ENCODE measurements at regions not wholly inside any gene's neighbourhood (a gene's known extent, or its start where the extent isn't known, plus 50 kb on each side); places are given as distances from the start of the nearest gene placed in this dataset.

- TF ChIP-seq PPARA (CRISPR knock-in tag; IDR thresholded peaks at IDR 0.05; ENCODE audit: borderline replicate concordance) (no peak), ESRRG (CRISPR knock-in tag; IDR thresholded peaks at IDR 0.05) (no peak), OSR1 (CRISPR knock-in tag; IDR thresholded peaks at IDR 0.05) (no peak), TCF4 (CRISPR knock-in tag; IDR thresholded peaks at IDR 0.05; ENCODE audit: borderline replicate concordance) (no peak)
- ATAC-seq = no peak
Measured at GRCh38 chr22:48570912-48571311, 1256.8 kb downstream of the BRD1 start.

- no peak for TF ChIP-seq PPARA (CRISPR knock-in tag; IDR thresholded peaks at IDR 0.05; ENCODE audit: borderline replicate concordance)
- TF ChIP-seq ZC3H10 (CRISPR knock-in tag; IDR thresholded peaks at IDR 0.05) = no peak
- ATAC-seq = no peak
Measured at GRCh38 chr22:48569476-48570233, 1258.0 kb downstream of the BRD1 start.

GRCh38 chr22:48568736-48569330, 1258.8 kb downstream of the BRD1 start:
- no peak for TF ChIP-seq TCF4 (CRISPR knock-in tag; IDR thresholded peaks at IDR 0.05; ENCODE audit: borderline replicate concordance)
- no peak for TF ChIP-seq ZC3H10 (CRISPR knock-in tag; IDR thresholded peaks at IDR 0.05)
- ATAC-seq = no peak

GRCh38 chr22:48567213-48567975, 1260.3 kb downstream of the BRD1 start:
- TF ChIP-seq ZFP30 (CRISPR knock-in tag; IDR thresholded peaks at IDR 0.05) = no peak
- no peak for TF ChIP-seq CSDC2 (CRISPR knock-in tag; IDR thresholded peaks at IDR 0.05)
- no peak for TF ChIP-seq PPARA (CRISPR knock-in tag; IDR thresholded peaks at IDR 0.05; ENCODE audit: borderline replicate concordance)
- no peak for TF ChIP-seq BACH2 (CRISPR knock-in tag; IDR thresholded peaks at IDR 0.05; ENCODE audit: borderline replicate concordance)
- TF ChIP-seq RARB (CRISPR knock-in tag; IDR thresholded peaks at IDR 0.05) = no peak
- no peak for TF ChIP-seq PATZ1 (CRISPR knock-in tag; IDR thresholded peaks at IDR 0.05; ENCODE audit: borderline replicate concordance)
- TF ChIP-seq ARNTL (CRISPR knock-in tag; IDR thresholded peaks at IDR 0.05; ENCODE audit: borderline replicate concordance, low read depth) = no peak
- TF ChIP-seq ZNF70 (CRISPR knock-in tag; IDR thresholded peaks at IDR 0.05) = no peak
- no peak for ATAC-seq

- no peak for ATAC-seq
- no peak for TF ChIP-seq ARNTL (CRISPR knock-in tag; IDR thresholded peaks at IDR 0.05; ENCODE audit: borderline replicate concordance, low read depth)
- TF ChIP-seq CSRNP3 (CRISPR knock-in tag; IDR thresholded peaks at IDR 0.05) = no peak
- no peak for TF ChIP-seq BACH2 (CRISPR knock-in tag; IDR thresholded peaks at IDR 0.05; ENCODE audit: borderline replicate concordance)
- no peak for TF ChIP-seq ZNF70 (CRISPR knock-in tag; IDR thresholded peaks at IDR 0.05)
- no peak for TF ChIP-seq ZFP3 (CRISPR knock-in tag; IDR thresholded peaks at IDR 0.05)
- no peak for TF ChIP-seq RARB (CRISPR knock-in tag; IDR thresholded peaks at IDR 0.05)
- TF ChIP-seq POU6F1 (CRISPR knock-in tag; IDR thresholded peaks at IDR 0.05; ENCODE audit: borderline replicate concordance, low read depth) = no peak
- no peak for TF ChIP-seq PPARA (CRISPR knock-in tag; IDR thresholded peaks at IDR 0.05; ENCODE audit: borderline replicate concordance)
- no peak for TF ChIP-seq SNAI2 (CRISPR knock-in tag; IDR thresholded peaks at IDR 0.05)
- TF ChIP-seq GLIS3 (CRISPR knock-in tag; IDR thresholded peaks at IDR 0.05) = no peak
- no peak for TF ChIP-seq ZNF8 (CRISPR knock-in tag; IDR thresholded peaks at IDR 0.05)
- TF ChIP-seq ZNF565 (CRISPR knock-in tag; conservative IDR thresholded peaks at IDR 0.05; ENCODE audit: low read depth) = no peak
- TF ChIP-seq OSR1 (CRISPR knock-in tag; IDR thresholded peaks at IDR 0.05) = no peak
- no peak for TF ChIP-seq CSDC2 (CRISPR knock-in tag; IDR thresholded peaks at IDR 0.05)
- no peak for TF ChIP-seq TOX (CRISPR knock-in tag; IDR thresholded peaks at IDR 0.05; ENCODE audit: borderline replicate concordance)
- no peak for TF ChIP-seq TCF4 (CRISPR knock-in tag; IDR thresholded peaks at IDR 0.05; ENCODE audit: borderline replicate concordance)
Measured at GRCh38 chr22:48566741-48567140, 1260.9 kb downstream of the BRD1 start.

Measured in SK-N-SH treated with all-trans-retinoic acid at 6 μM for 48 hours (cell line).